Skeletal muscle tissue (tissue), 3 donors: ENCODE measurements at regions not wholly inside any gene's neighbourhood (a gene's known extent, or its start where the extent isn't known, plus 50 kb on each side); places are given as distances from the start of the nearest gene placed in this dataset.

ENCODE experiments used
- H3K27ac ChIP-seq: one replicate; pipeline ENCODE4 v1.7.0; 2013; ENCODE audit warnings: mild to moderate bottlenecking, low read depth, low read length, inconsistent platforms
- H3K27me3 ChIP-seq, 3 donors: one replicate each; pipeline ENCODE4 v1.7.0; 2013; ENCODE audit warnings: low read length in 3 of 3; ENCODE audit not compliant: control insufficient read depth in 3 of 3, insufficient read depth in 3 of 3
- H3K36me3 ChIP-seq, 3 donors: one replicate each; pipeline ENCODE4 v1.7.0; 2013; ENCODE audit warnings: low read length in 3 of 3; ENCODE audit not compliant: control insufficient read depth in 3 of 3, insufficient read depth in 3 of 3
- H3K4me1 ChIP-seq, 3 donors: one replicate each; pipeline ENCODE4 v1.7.0; 2013; ENCODE audit warnings: low read length in 3 of 3, mild to moderate bottlenecking in 3 of 3; ENCODE audit not compliant: control insufficient read depth in 3 of 3, insufficient read depth in 3 of 3
- H3K4me3 ChIP-seq, 3 donors: one replicate each; pipeline ENCODE4 v1.7.0; 2013; ENCODE audit warnings: low read length in 3 of 3
- H3K9ac ChIP-seq, 3 donors: one replicate each; pipeline ENCODE4 v1.7.0; 2013; ENCODE audit warnings: low read length in 3 of 3, mild to moderate bottlenecking in 3 of 3, moderate library complexity in 2 of 3, low read depth in 1 of 3
- H3K9me3 ChIP-seq, 3 donors: one replicate each; pipeline ENCODE4 v1.7.0; 2013; ENCODE audit warnings: low read length in 3 of 3; ENCODE audit not compliant: control insufficient read depth in 3 of 3
- donor health status: Osteomylitis.

DNA sequence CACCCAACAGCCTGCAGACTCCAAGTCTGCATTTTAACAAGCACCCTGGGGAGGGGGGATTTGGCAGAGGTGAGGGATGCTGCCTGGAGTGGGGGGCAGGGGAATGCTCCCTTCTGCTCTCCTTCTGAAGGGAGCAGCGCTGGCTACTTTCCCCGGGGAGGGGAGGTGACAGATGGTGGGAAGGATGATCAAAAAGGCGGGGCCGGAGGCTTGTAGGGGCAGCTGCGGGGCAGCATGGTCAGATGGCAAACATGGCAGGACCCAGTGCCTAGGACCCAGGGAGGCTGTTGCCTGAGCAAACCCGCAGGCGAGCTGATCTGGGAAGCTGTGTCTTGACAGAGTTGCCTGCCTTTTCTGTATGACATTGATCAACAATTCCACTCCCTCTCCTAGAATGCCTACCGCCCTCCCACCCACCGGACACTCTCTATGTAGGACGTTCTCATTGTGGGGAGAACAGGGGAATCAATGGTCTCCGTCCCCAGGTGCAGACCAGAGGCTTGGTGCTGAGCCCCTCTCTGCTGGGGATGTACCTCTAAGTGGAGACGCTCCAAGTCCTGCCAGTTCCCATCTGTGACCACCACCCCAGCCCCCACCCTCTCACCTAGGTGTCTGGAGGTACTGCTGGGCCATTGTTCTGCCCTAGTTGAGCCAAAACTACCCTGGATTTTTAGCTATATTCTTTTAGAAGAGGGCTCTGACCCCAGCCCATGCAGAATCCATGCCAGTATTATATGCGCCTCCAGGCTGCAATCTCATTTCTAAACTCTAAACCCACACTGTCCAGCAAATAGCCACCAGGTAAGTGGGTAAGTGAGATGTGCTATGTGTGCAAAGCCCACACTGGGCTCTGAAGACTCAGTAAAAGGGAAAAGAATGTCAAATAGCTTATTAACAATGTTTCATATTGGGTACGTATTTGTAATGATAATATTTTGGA, 89.7 kb upstream of the SEC11C start:
- no peaks in the 10 kb centered on the region for H3K27me3 ChIP-seq
- peaks cover 10 to 17% (median 14%) of the 10 kb centered on the region in 3 donors for H3K4me1 ChIP-seq
- no peak overlapping the region for H3K9ac ChIP-seq
- no peak overlapping the region for H3K27ac ChIP-seq
- H3K9me3 ChIP-seq = no peaks in the 10 kb centered on the region
- no peak overlapping the region for H3K4me3 ChIP-seq
- H3K36me3 ChIP-seq = no peaks in the 10 kb centered on the region

DNA sequence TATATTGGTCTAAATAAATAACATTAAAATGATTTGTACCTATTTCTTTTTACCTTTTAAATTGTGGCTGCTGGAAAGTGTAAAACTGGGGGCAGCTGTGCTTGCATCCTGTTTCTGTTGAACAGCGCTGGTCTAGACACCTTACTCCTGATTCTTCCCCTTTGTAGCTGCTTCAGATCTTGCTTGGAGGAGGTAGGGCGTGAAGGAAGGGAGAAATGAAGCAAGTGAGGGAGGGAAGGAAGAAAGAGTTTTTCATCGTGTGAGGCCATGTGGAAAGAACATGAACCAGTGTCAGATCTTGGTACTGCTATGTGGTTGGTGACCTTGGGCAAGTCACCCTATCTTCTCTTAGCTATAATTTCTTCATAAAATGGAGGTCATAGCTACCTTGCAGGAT, 89.0 kb upstream of the SEC11C start:
- H3K4me1 ChIP-seq = peaks cover 10 to 22% (median 16%) of the 10 kb centered on the region in 3 donors
- no peaks in the 10 kb centered on the region for H3K9me3 ChIP-seq
- H3K36me3 ChIP-seq = no peaks in the 10 kb centered on the region
- no peaks in the 10 kb centered on the region for H3K27me3 ChIP-seq
- H3K9ac ChIP-seq = no peak overlapping the region
- H3K4me3 ChIP-seq = no peak overlapping the region
- H3K27ac ChIP-seq = no peak overlapping the region

- H3K4me1 ChIP-seq = peaks cover 10 to 25% (median 17%) of the 10 kb centered on the region in 3 donors
- no peaks in the 10 kb centered on the region for H3K36me3 ChIP-seq
- H3K4me3 ChIP-seq = peak overlapping the region in 1 of 3 donors; percentile 21
- H3K9me3 ChIP-seq = no peaks in the 10 kb centered on the region
- H3K9ac ChIP-seq = no peak overlapping the region
- no peaks in the 10 kb centered on the region for H3K27me3 ChIP-seq
- H3K27ac ChIP-seq = no peak overlapping the region
Measured at GRCh38 chr18:59051470-59052165, 88.1 kb upstream of the SEC11C start.

DNA sequence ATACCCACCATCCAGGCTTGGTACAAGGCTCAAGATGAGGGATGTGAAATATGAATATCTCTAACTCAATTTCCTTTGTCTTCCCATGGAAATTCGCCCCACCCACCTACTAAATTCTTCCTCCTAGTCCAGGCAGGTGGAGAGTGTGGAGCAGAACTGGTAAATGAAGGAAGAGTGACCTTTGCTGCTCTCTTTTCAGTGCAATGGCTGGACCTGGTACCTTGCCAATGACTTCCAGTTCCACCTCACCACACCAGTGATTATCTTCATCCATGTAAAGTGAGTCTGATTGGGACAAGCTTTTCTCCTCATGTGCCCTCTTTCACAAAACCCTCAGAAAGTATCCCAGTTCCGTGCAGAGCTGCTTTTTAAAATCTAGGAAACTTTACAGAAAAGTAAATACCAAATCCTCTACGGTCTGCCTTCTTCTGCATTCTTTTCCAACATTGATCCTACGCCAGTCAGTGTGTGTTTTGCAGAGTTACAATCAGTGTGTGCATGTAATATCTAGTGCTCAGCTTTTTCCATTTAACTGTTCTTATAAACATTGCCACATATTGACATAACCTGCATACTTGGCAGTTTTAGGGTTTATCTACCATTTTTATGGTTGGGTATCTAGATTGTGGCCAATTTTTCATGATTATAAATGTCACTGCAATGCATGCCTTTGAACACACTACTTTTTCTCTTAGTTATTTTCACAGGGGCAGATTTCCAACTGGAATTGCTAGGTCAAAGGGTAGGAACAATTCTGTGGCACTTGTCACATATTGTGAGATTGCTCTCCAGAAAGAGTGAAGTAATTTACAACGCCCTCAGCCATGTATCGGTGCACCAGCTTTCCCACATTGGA, 86.5 kb upstream of the SEC11C start:
- no peaks in the 10 kb centered on the region for H3K36me3 ChIP-seq
- H3K4me1 ChIP-seq = peaks cover 12 to 33% (median 22%) of the 10 kb centered on the region in 3 donors
- no peaks in the 10 kb centered on the region for H3K27me3 ChIP-seq
- no peak overlapping the region for H3K27ac ChIP-seq
- H3K9me3 ChIP-seq = no peaks in the 10 kb centered on the region
- H3K9ac ChIP-seq = no peak overlapping the region
- no peak overlapping the region for H3K4me3 ChIP-seq

- H3K27ac ChIP-seq = peak overlapping the region; percentile 33
- no peak overlapping the region for H3K4me3 ChIP-seq
- no peaks in the 10 kb centered on the region for H3K9me3 ChIP-seq
Measured at GRCh38 chr18:59054496-59055287, 85.0 kb upstream of the SEC11C start.

GRCh38 chr18:59055345-59056032, 84.2 kb upstream of the SEC11C start:
- Histone ChIP-seq H3K4me3 (no peak overlapping the region), H3K9me3 (no peaks in the 10 kb centered on the region), H3K9ac (no peak overlapping the region), H3K36me3 (no peaks in the 10 kb centered on the region), H3K4me1 (peaks cover 12 to 33% (median 22%) of the 10 kb centered on the region in 3 donors), H3K27ac (peak overlapping the region; percentile 33), H3K27me3 (no peaks in the 10 kb centered on the region)

More at GRCh38 chr18:59054496-59055287, 85.0 kb upstream of the SEC11C start:
- Histone ChIP-seq H3K9ac (no peak overlapping the region), H3K27me3 (no peaks in the 10 kb centered on the region), H3K36me3 (no peaks in the 10 kb centered on the region), H3K4me1 (peaks cover 12 to 33% (median 22%) of the 10 kb centered on the region in 3 donors)

DNA sequence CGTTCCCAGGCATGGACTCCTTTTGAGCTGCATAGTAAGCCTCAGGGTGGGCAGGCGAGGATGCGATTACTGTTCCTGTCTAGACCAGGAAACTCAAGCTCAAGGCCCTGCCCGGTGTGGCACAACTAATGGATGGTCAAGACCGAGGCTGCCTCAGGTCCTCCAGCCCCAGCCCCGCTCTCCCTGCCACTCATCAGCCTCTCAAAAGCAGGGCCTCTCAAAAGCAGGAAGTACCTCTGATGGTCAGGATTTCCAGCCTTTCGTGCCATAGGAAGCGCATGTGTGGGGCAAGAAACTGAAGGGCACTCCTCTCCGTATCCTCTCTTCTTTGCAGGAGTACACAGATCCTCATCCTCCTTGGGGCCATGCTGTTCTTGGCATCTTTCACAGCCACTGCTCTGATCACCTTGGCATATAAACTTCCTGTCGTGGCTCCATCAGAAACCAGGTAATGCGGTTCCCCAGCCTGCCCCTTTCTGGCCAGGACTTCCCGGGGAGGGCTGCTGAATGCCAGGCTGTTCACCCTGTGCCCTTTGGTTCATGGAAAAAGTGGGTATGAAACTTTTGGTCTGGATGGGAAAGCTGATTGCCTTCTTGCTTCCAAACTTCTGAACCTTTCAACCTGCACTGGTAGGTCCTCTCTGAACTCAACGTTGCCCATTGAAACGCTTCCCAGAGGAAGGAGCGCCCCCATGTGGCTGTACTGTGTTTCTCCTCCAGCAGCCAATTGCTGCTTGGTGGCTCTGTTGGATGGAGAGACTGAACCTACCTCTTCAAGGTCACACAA, 82.8 kb upstream of the SEC11C start:
- Histone ChIP-seq H3K4me3 (no peak overlapping the region), H3K27me3 (no peaks in the 10 kb centered on the region), H3K27ac (no peak overlapping the region), H3K4me1 (peaks cover 7 to 30% (median 19%) of the 10 kb centered on the region in 3 donors), H3K36me3 (no peaks in the 10 kb centered on the region), H3K9me3 (no peaks in the 10 kb centered on the region), H3K9ac (no peak overlapping the region)

DNA sequence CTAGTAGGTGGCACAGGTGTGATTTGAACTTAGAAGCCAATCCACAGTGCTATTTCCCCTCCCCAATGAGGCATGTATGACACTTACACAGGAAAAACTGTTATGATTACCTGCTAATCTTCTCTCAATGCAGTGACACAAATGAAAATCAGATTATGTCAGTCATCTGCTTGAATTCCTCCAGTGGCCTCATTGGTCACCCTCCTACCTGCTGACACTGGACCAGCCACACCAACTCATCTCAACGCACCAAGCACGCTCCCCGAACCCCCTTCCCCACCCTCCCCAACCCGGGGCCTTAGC, 82.2 kb upstream of the SEC11C start:
- no peaks in the 10 kb centered on the region for H3K27me3 ChIP-seq
- no peak overlapping the region for H3K27ac ChIP-seq
- H3K9me3 ChIP-seq = no peaks in the 10 kb centered on the region
- no peak overlapping the region for H3K4me3 ChIP-seq
- H3K36me3 ChIP-seq = no peaks in the 10 kb centered on the region
- peaks cover 9 to 30% (median 18%) of the 10 kb centered on the region in 3 donors for H3K4me1 ChIP-seq
- no peak overlapping the region for H3K9ac ChIP-seq
